Esophagus squamous epithelium (tissue), 5 donors: ENCODE measurements at regions not wholly inside any gene's neighbourhood (a gene's known extent, or its start where the extent isn't known, plus 50 kb on each side); places are given as distances from the start of the nearest gene placed in this dataset.

ENCODE experiments used
- DNase-seq: peaks from one replicate; lab custom pipeline; 2025; lab: John Stamatoyannopoulos, UW
- H3K27ac ChIP-seq, 4 donors: fragments of 200-600 bp; sonication (generic); one replicate each; pipeline ENCODE4 v1.5.1; 2016 to 2019; ENCODE audit warnings: mild to moderate bottlenecking in 1 of 4
- H3K27me3 ChIP-seq, 4 donors: fragments of 200-600 bp; sonication (generic); 1 replicate in 3 of 4; 2 replicates in 1 of 4; pipeline versions ENCODE4 v1.5.1 to v1.6.0; 2017 to 2021; ENCODE audit warnings: antibody characterized with exemption in 1 of 4
- H3K36me3 ChIP-seq, 3 donors: fragments of 200-600 bp; sonication (generic); one replicate each; pipeline ENCODE4 v1.5.1; 2016 to 2019
- H3K4me1 ChIP-seq, 3 donors: fragments of 200-600 bp; sonication (generic); one replicate each; pipeline ENCODE4 v1.5.1; 2017 to 2019
- H3K4me3 ChIP-seq, 4 donors: fragments of 200-600 bp; sonication (generic); 1 replicate in 3 of 4; 2 replicates in 1 of 4; pipeline ENCODE4 v1.5.1; 2016 to 2019; ENCODE audit warnings: mild to moderate bottlenecking in 2 of 4, moderate library complexity in 1 of 4
- H3K9me3 ChIP-seq, 3 donors: fragments of 200-600 bp; sonication (generic); one replicate each; pipeline ENCODE4 v1.5.1; 2016 to 2019
- POLR2A ChIP-seq, 4 donors: fragments of 450-650 bp; IDR thresholded peaks; one replicate each; pipeline ENCODE4 v1.6.1; 2017; ENCODE audit warnings: antibody characterized with exemption in 4 of 4, mild to moderate bottlenecking in 4 of 4, moderate library complexity in 3 of 4
- WGBS, 2 donors: methylation state at CpG; one replicate each; pipeline ENCODE4 v1.1.5; 2018; 5-methylcytosine and 5-hydroxymethylcytosine counted together
- intact Hi-C: fragments of 100-400 bp; cut with DNase I; formaldehyde crosslinking; loops from one replicate; pipeline ENCODE4 v1.15.0; 2022
- TF ChIP-seq, protein P1 (sequence below), 6 experiments: fragments of 450-650 bp in 4 of 6; fragments of 200-600 bp in 2 of 6; sonication (generic) in 2 of 6; IDR thresholded peaks; one replicate each; pipeline ENCODE4 v1.5.1; 2016 to 2019; ENCODE audit warnings: antibody characterized with exemption in 6 of 6, mild to moderate bottlenecking in 4 of 6, moderate library complexity in 4 of 6
- donor health status: DM: yes; HTN: yes; CAD: no.

DNA sequence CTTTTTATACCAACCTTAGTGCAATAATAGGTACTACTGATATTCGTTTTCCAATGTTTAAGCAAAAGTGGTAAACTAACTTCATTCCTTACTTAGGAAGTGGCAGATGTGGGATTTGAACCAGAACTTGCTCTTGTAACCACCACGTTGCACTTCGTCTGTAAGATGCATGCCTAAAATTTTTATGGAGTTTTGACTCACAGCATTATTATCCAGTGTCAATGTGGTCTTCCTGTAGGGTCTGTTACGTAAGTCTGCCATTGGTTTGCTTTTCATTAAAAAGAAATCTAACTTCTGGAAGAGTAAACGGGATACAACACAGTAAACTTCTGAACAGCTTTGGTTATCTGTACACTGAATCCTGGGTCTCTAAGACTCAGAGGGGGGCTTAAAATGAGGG lies 521.0 kb upstream of the WWC1 start:
- Histone ChIP-seq H3K9me3 (no peaks in the 10 kb centered on the region), H3K36me3 (no peaks in the 10 kb centered on the region), H3K4me3 (no peak overlapping the region), H3K4me1 (no peaks in the 10 kb centered on the region), H3K27ac (no peak overlapping the region), H3K27me3 (no peaks in the 10 kb centered on the region)
- WGBS, 2 donors, result 66 to 81% methylated on average over 5 of the region's 5 CpGs
- DNase-seq, result no peak
- no peak for TF ChIP-seq POLR2A (IDR thresholded peaks at IDR 0.05)
- TF ChIP-seq, protein P1, sequence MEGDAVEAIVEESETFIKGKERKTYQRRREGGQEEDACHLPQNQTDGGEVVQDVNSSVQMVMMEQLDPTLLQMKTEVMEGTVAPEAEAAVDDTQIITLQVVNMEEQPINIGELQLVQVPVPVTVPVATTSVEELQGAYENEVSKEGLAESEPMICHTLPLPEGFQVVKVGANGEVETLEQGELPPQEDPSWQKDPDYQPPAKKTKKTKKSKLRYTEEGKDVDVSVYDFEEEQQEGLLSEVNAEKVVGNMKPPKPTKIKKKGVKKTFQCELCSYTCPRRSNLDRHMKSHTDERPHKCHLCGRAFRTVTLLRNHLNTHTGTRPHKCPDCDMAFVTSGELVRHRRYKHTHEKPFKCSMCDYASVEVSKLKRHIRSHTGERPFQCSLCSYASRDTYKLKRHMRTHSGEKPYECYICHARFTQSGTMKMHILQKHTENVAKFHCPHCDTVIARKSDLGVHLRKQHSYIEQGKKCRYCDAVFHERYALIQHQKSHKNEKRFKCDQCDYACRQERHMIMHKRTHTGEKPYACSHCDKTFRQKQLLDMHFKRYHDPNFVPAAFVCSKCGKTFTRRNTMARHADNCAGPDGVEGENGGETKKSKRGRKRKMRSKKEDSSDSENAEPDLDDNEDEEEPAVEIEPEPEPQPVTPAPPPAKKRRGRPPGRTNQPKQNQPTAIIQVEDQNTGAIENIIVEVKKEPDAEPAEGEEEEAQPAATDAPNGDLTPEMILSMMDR (IDR thresholded peaks at IDR 0.05), result no peak
- intact Hi-C loops, result no loop called here

DNA sequence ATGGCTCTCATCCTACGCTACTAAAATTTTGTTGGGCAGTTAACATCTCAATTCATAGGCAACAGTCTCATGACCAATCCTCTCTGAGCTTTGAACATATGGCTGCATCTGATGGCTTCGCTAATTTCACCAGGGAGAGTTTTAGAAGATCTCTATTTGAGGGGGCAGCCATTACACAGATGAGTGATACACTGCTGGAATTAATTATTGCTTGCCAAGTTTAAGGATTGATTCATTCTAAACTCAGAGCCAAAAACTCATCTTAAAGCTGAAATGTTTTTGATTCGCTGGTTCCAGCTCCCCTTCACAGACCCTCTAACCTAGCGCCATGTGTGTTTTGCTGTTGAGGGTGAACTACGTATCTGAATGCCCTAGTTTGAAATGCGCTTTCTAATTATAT lies 519.9 kb upstream of the WWC1 start:
- TF ChIP-seq POLR2A (IDR thresholded peaks at IDR 0.05), result no peak
- TF ChIP-seq, protein P1 (IDR thresholded peaks at IDR 0.05), result no peak
- intact Hi-C loops, result no loop called here
- no peaks in the 10 kb centered on the region for H3K9me3 ChIP-seq
- no peaks in the 10 kb centered on the region for H3K4me1 ChIP-seq
- 85 to 96% methylated on average over 6 of the region's 6 CpGs for WGBS, 2 donors
- H3K27me3 ChIP-seq, result no peaks in the 10 kb centered on the region
- no peak overlapping the region for H3K4me3 ChIP-seq
- no peaks in the 10 kb centered on the region for H3K36me3 ChIP-seq
- H3K27ac ChIP-seq, result no peak overlapping the region
- no peak for DNase-seq

DNA sequence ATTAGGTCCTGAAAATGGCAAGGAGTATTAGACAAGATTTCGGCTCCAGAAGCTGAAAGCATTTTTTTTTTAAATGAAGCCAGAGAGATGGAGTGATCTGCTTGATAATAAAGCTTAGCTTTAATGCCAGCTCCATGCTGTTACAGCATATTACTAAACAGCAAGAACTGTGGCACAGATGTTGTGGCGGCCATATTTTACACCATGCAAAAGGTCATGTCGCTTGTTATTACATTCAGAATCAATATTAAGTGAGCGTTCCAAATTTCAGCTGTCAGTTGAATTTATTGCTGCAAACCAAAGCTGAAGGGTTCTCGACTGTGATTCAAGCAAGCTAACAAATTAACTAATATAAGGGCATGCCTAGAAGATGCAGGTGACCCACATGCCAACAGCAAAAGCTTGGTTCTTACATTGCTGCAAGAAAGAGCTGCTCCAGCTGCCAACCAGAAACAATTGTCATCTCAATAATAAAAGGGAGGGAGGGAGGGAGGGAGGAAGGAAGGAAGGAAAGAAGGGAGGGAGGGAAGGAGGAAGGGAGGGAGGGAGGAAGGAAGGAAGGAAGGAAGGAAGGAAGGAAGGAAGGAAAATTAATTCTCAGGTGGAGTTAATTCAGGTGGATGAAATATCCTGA lies 517.7 kb upstream of the WWC1 start:
- intact Hi-C loops, result no loop called here

DNA sequence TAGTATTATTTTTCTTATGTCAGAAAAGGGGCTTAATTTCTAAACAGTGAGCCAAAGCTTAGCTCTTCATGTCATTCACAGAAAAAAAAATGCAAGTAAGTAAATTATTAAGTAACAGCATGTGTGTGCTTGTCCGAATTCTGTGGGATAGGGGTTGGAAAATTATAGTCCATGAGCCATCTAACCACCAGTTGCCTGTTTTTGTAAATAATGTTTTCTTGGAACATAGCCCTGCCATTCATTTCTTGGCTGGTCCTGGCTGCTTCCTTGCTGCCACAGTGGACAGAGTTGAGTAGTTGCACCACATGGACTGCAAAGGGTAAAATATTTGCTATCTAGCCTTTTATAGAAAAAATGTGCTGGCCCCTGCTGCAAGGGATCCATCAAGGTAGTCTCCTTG lies 513.7 kb upstream of the WWC1 start:
- no peak for DNase-seq
- H3K27me3 ChIP-seq, result no peaks in the 10 kb centered on the region
- intact Hi-C loops, result no loop called here
- H3K9me3 ChIP-seq, result no peaks in the 10 kb centered on the region
- no peaks in the 10 kb centered on the region for H3K4me1 ChIP-seq
- TF ChIP-seq, protein P1 (IDR thresholded peaks at IDR 0.05), result no peak
- TF ChIP-seq POLR2A (IDR thresholded peaks at IDR 0.05), result no peak
- no peak overlapping the region for H3K4me3 ChIP-seq
- no peak overlapping the region for H3K27ac ChIP-seq
- WGBS, 2 donors, result 25 to 29% methylated on average over 1 of the region's 1 CpG
- H3K36me3 ChIP-seq, result no peaks in the 10 kb centered on the region

More for the DNA sequence above, 517.7 kb upstream of the WWC1 start:
- 91 to 94% methylated on average over 3 to 5 of the region's 5 CpGs for WGBS, 2 donors
- Histone ChIP-seq H3K27me3 (no peaks in the 10 kb centered on the region), H3K9me3 (no peaks in the 10 kb centered on the region), H3K36me3 (no peaks in the 10 kb centered on the region), H3K27ac (no peak overlapping the region), H3K4me1 (no peaks in the 10 kb centered on the region), H3K4me3 (no peak overlapping the region)
- no peak for DNase-seq
- TF ChIP-seq, protein P1 (IDR thresholded peaks at IDR 0.05), result no peak
- no peak for TF ChIP-seq POLR2A (IDR thresholded peaks at IDR 0.05)

DNA sequence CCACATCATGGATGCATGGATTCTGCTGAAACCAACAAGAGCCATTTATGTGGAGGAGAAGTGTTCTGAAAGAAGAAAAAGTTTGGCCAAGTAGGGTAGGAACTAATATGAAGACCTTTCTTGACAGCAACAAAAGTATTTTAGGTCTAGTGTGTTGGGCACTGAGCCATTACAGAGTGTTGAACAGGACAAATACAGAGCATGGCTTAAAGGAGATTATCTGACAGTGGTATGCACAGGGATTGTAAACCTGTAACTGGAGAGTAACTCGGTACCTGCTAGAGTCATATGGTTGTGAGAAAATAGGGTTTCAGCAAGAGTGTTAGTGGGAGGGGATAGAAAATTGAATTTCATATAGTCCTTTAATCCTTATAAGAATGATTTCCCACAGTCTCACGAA lies 513.2 kb upstream of the WWC1 start:
- Histone ChIP-seq H3K27me3 (no peaks in the 10 kb centered on the region), H3K9me3 (no peaks in the 10 kb centered on the region), H3K27ac (no peak overlapping the region), H3K4me1 (no peaks in the 10 kb centered on the region), H3K36me3 (no peaks in the 10 kb centered on the region), H3K4me3 (no peak overlapping the region)
- 72% methylated on average over 2 of the region's 2 CpGs for WGBS, 2 donors
- intact Hi-C loops, result no loop called here
- DNase-seq, result no peak
- TF ChIP-seq, protein P1 (IDR thresholded peaks at IDR 0.05), result no peak
- TF ChIP-seq POLR2A (IDR thresholded peaks at IDR 0.05), result no peak
